ENCODE measurements at regions not wholly inside any gene's neighbourhood (a gene's known extent, or its start where the extent isn't known, plus 50 kb on each side); places are given as distances from the start of the nearest gene placed in this dataset.

DNA sequence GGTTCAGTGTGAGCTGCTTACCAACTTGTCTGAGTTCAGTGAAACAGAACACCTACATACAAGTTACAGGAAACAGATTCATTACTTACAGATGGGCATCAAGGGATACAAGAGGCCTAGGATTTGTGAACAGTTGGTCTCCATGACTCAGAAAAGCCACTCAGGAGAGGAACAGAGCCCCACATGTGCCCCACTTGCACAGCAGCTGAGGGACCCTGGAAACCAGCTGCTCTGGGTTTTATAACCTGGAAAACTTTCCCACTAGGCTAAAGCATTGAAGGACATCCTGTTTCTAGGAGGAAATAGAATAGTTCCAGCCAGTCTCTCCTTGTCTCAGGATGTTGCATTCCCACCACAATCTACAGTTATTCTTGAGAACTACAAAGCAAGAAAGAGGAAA is 530.0 kb downstream of the ZNF804A start:
- no peak overlapping the region for H3K27ac ChIP-seq
- H3K36me3 ChIP-seq, result no peaks in the 10 kb centered on the region

DNA sequence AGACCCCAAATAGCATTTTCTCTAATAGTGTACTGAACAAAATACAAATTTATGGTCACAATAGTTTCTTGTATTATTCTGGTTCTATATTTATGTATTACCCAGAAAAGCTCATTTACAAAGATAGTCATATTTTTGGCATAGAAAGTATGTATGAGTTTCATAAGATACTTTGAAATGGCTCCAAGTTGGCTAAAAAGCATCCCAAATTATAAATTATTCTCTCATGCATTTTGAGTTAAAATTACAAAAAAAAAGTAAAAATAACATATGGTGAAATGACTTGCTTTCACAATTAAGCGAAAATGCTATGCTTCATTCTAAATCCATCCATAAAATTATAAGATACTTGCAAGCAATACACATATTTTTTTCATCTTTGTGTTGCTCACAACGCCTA is 530.7 kb downstream of the ZNF804A start:
- no peaks in the 10 kb centered on the region for H3K36me3 ChIP-seq

More for the DNA sequence above, 530.0 kb downstream of the ZNF804A start:
- Histone ChIP-seq H3K9me3 (replicated peaks) (no peaks in the 10 kb centered on the region), H3K4me1 (replicated peaks) (no peaks in the 10 kb centered on the region), H3K4me3 (no peak overlapping the region), H3K27me3 (replicated peaks) (no peaks in the 10 kb centered on the region)
- no peak for DNase-seq (ENCODE audit: low read depth in 1 of 2, low spot score in 2 of 2)

DNA sequence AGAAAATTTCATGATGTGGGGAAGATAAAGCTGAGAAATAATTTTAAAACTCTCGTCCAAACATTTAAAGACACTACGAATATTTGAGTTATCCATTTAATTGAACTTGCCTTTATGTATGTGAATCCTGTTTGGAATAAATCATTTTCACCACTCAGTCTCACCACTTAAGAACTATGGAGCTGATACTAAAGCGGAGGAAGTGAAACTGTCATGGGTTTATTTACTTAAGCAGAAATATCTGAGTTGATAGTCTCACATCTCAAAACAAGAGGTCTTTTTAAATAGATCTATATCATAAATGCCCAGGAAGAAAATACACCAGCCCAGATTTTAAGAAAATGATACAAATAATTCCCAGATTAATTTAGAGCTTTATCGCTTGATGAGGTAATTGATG is 532.4 kb downstream of the ZNF804A start:
- no peaks in the 10 kb centered on the region for H3K36me3 ChIP-seq
- no peaks in the 10 kb centered on the region for H3K4me1 ChIP-seq (replicated peaks)
- H3K9me3 ChIP-seq (replicated peaks), result no peaks in the 10 kb centered on the region
- no peak for DNase-seq (ENCODE audit: low read depth in 1 of 2, low spot score in 2 of 2)
- H3K27me3 ChIP-seq (replicated peaks), result no peaks in the 10 kb centered on the region
- no peak overlapping the region for H3K4me3 ChIP-seq
- H3K27ac ChIP-seq, result no peak overlapping the region

More for the DNA sequence above, 530.7 kb downstream of the ZNF804A start:
- Histone ChIP-seq H3K4me3 (no peak overlapping the region), H3K27ac (no peak overlapping the region), H3K4me1 (replicated peaks) (no peaks in the 10 kb centered on the region), H3K9me3 (replicated peaks) (no peaks in the 10 kb centered on the region), H3K27me3 (replicated peaks) (no peaks in the 10 kb centered on the region)
- DNase-seq (ENCODE audit: low read depth in 1 of 2, low spot score in 2 of 2), result no peak

DNA sequence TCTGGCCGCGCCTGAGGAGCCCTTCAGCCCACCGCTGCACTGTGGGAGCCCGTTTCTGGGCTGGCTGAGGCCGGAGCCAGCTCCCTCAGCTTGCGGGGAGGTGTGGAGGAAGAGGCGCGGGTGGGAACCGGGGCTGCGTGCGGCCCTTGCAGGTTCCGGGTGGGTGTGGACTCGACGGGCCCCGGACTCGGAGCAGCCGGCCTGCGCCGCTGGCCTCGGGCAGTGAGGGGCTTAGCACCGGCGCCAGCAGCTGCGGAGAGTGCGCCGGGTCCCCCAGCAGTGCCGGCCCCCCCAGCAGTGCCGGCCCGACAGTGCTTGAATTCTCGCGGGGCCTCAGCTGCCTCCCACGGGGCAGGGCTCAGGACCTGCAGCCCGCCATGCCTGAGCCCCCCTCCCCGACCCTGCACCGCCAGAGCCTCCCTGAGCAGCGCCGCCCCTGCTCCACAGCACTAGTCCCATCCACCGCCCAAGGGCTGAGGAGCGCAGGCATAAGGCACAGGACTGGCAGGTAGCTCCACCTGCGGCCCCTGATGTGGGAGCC is 534.2 kb downstream of the ZNF804A start:
- H3K36me3 ChIP-seq, result no peaks in the 10 kb centered on the region
- no peak for DNase-seq (ENCODE audit: low read depth in 1 of 2, low spot score in 2 of 2)
- H3K4me3 ChIP-seq, result no peak overlapping the region
- no peaks in the 10 kb centered on the region for H3K27me3 ChIP-seq (replicated peaks)
- H3K9me3 ChIP-seq (replicated peaks), result no peaks in the 10 kb centered on the region
- no peaks in the 10 kb centered on the region for H3K4me1 ChIP-seq (replicated peaks)
- no peak overlapping the region for H3K27ac ChIP-seq

DNA sequence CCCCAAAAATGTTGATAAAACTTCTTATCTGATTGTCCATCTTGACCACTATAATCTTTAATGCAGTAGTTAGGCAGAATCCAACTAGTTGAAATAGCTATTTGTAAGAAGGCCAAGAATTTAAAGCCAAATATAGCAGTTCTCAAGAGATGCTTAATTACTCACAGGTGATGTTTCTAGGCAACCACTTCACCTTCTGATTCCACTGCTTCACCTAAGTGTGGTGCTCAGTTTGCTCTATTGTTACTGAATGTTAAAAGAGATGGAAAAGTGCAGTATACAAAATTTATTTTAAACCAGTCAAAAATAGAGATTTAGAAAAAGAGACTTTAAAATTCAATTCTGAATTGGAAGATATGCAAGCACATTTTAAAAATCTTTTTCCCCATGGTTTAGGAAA is 539.4 kb downstream of the ZNF804A start:
- H3K4me3 ChIP-seq, result no peak overlapping the region
- no peaks in the 10 kb centered on the region for H3K36me3 ChIP-seq
- H3K9me3 ChIP-seq (replicated peaks), result no peaks in the 10 kb centered on the region
- no peaks in the 10 kb centered on the region for H3K4me1 ChIP-seq (replicated peaks)
- no peak for DNase-seq (ENCODE audit: low read depth in 1 of 2, low spot score in 2 of 2)
- no peak overlapping the region for H3K27ac ChIP-seq
- no peaks in the 10 kb centered on the region for H3K27me3 ChIP-seq (replicated peaks)

DNA sequence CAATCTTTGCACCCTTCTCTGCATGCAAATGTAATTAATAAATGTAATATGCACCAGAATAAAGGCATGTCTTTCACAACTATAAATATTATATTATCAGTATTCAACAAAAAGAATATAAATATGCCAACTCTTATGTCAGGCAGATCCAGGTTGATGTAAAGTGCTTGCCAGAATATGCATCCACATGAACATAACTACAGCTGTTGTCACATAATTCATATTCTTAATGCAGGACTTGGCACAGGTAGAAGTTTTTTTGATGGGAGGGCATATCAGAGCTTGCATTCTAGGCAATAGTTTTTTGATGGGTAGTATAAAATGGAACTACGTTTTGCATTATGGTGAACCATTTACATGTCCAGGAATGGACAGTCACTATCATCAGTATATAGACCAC is 544.3 kb downstream of the ZNF804A start:
- Histone ChIP-seq H3K36me3 (no peaks in the 10 kb centered on the region), H3K27ac (no peak overlapping the region), H3K4me3 (no peak overlapping the region), H3K27me3 (replicated peaks) (no peaks in the 10 kb centered on the region), H3K9me3 (replicated peaks) (no peaks in the 10 kb centered on the region), H3K4me1 (replicated peaks) (no peaks in the 10 kb centered on the region)
- no peak for DNase-seq (ENCODE audit: low read depth in 1 of 2, low spot score in 2 of 2)

DNA sequence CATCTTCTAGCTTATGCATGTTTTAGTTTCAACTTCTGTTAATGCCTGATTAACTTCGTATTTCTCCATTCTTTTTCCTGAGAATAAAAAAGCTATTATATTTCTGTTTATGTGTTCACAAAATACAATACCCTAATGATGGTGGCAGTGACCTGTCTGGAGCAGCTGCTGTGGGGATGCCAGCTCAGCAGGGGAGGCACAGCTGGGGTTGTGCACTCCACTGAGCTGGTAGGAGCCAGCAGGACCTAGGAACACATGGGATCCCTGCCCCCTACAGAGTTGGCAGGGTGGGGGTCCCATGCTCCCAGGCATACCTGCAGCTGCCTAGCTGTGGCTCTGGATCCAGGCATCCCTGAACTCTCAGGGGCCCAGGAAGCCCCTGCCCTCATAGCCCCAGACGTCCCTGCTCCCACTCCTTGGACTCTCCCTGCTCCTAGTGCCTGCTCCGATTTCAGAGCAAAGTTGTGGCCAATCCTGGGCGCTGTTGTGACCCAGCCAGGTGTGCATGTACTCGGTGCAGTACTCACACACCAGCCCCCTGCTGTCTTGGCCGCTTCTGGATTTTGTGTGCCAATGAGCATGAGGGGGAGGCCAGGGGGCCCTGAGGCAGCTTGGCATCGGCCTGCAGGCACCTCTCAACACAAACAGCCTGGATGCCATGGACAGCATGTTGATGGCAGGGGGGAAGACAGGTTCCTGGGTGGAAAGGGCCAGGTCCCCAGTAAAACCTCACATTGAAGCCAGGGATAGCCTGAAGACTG is 546.0 kb downstream of the ZNF804A start:
- DNase-seq (ENCODE audit: low read depth in 1 of 2, low spot score in 2 of 2), result no peak
- H3K9me3 ChIP-seq (replicated peaks), result no peaks in the 10 kb centered on the region

DNA sequence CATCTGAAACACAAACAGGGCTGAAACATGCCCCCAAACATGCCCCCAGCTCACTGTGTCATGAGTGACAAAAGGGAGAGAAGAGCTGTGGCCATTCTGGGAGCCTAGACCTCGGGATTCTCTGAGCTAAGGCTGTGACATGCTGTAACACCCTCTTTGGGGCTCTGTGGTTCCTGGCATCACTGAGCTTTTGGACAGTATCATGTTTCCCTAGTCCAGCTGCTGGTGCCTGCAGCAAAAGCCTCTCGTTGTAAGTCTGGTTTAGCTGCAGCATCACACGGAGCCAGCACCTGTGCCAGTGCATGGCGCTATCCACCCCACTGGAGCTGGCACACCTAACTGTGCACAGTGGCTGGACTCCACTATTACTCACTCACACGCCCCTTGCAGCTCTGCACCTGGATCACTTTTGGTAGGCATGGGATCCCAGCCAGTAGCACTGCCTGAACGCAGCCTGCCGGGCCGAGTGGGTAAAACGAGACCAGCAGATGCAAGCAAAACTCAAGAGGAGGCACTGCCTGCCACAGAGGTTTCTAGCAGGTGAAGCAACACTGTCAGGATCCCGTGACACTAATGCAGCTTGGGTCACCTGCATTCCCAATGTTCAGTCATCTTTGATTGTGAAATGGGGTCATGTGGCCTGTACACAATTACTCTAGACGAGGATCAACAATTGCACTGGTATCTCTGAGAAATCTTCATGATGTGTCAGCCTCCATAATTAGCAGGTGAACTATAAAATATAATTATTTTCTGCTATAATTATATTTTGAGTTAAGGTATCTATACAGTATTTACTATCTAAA is 547.2 kb downstream of the ZNF804A start:
- H3K4me1 ChIP-seq (replicated peaks), result no peaks in the 10 kb centered on the region
- no peak for DNase-seq (ENCODE audit: low read depth in 1 of 2, low spot score in 2 of 2)

More for the DNA sequence above, 546.0 kb downstream of the ZNF804A start:
- Histone ChIP-seq H3K27ac (no peak overlapping the region), H3K36me3 (no peaks in the 10 kb centered on the region), H3K4me1 (replicated peaks) (no peaks in the 10 kb centered on the region), H3K27me3 (replicated peaks) (no peaks in the 10 kb centered on the region), H3K4me3 (no peak overlapping the region)

DNA sequence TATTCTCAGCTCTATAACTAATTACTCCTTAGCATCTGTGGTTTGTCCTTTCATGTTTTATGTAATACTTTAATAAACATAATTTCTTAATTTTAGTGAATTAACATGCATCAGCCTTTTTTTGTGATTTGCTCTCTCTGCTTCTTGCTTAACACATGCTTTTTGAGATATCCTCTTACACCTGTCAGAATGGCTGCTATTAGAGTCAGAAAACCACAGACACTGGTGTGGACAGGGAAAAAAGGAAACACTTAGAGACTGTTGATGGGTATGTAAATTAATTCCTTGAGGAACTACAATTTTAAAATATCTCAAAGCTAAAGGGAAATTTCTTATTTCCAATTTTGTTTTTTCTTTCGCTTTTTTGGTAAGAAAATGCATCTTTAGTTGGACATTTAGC is 549.0 kb downstream of the ZNF804A start:
- Histone ChIP-seq H3K9me3 (replicated peaks) (no peaks in the 10 kb centered on the region), H3K4me3 (no peak overlapping the region), H3K27ac (no peak overlapping the region), H3K4me1 (replicated peaks) (no peaks in the 10 kb centered on the region), H3K36me3 (no peaks in the 10 kb centered on the region), H3K27me3 (replicated peaks) (no peaks in the 10 kb centered on the region)
- DNase-seq (ENCODE audit: low read depth in 1 of 2, low spot score in 2 of 2), result no peak

More for the DNA sequence above, 547.2 kb downstream of the ZNF804A start:
- no peaks in the 10 kb centered on the region for H3K36me3 ChIP-seq
- no peak overlapping the region for H3K4me3 ChIP-seq
- H3K9me3 ChIP-seq (replicated peaks), result no peaks in the 10 kb centered on the region
- H3K27me3 ChIP-seq (replicated peaks), result no peaks in the 10 kb centered on the region
- no peak overlapping the region for H3K27ac ChIP-seq

DNA sequence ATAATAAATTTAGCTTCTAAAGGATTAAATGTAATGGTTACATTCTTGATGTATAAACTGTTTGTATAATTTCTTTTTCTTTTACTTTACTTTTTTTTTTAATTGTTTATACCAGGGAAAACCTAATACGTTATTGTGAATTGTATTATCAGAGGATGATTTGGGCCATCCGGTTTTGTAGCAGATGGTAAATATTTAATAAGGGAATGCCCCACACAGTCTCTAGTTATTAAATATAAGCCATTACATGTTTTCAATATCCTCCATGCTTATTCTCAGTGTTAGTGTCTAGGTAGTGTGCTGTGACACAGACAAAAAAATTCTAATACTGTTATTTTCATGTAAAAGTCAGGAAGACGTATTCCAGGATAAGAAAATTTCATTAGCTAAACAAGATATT is 553.9 kb downstream of the ZNF804A start:
- no peak for DNase-seq (ENCODE audit: low read depth in 1 of 2, low spot score in 2 of 2)
- no peaks in the 10 kb centered on the region for H3K4me1 ChIP-seq (replicated peaks)

DNA sequence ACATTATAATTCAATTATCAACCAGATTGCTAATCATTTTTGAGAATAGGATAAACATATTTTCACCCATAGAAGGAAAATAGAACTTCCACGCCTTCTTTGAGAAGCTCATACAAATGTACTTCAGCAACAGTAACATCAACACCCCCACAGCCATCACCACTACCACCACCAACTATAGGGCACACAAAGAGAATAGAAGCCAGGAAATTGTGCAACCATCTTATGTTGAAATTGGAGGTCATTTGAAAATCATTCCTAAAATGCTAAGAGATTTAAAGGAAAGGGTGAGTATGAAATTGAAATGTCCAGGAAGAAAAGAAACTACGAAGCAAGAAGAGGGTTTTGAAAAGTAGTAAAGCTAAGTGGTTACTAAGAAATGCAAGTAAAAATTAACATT is 563.4 kb downstream of the ZNF804A start:
- Histone ChIP-seq H3K27me3 (replicated peaks) (no peaks in the 10 kb centered on the region), H3K36me3 (no peaks in the 10 kb centered on the region), H3K27ac (no peak overlapping the region), H3K4me1 (replicated peaks) (no peaks in the 10 kb centered on the region), H3K4me3 (no peak overlapping the region), H3K9me3 (replicated peaks) (no peaks in the 10 kb centered on the region)
- DNase-seq (ENCODE audit: low read depth in 1 of 2, low spot score in 2 of 2), result no peak

More for the DNA sequence above, 553.9 kb downstream of the ZNF804A start:
- no peaks in the 10 kb centered on the region for H3K36me3 ChIP-seq
- no peak overlapping the region for H3K4me3 ChIP-seq
- H3K27me3 ChIP-seq (replicated peaks), result no peaks in the 10 kb centered on the region
- H3K27ac ChIP-seq, result no peak overlapping the region
- H3K9me3 ChIP-seq (replicated peaks), result no peaks in the 10 kb centered on the region

DNA sequence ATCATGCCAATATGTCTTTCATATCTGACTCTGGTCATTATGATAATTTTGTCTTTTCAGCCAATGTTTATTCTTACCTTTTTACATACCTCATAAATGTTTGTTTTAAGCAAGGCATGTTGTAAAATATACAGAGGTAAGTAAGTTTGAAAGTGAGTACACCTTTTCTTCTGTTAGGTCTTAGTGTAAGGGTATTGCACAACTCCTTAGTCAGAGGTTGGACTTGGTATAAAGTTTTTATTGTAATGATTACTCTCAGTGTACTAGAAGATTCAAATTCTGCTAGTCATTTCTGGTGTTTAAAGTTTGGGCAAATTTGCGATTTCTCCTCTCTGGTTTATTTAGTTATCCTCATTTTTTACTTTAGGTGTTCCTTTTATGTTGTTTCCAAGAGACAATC is 564.3 kb upstream of the FSIP2 start:
- DNase-seq (ENCODE audit: low read depth in 1 of 2, low spot score in 2 of 2), result no peak
- no peak overlapping the region for H3K4me3 ChIP-seq
- H3K4me1 ChIP-seq (replicated peaks), result no peaks in the 10 kb centered on the region
- no peaks in the 10 kb centered on the region for H3K27me3 ChIP-seq (replicated peaks)
- no peak overlapping the region for H3K27ac ChIP-seq
- H3K9me3 ChIP-seq (replicated peaks), result no peaks in the 10 kb centered on the region
- H3K36me3 ChIP-seq, result no peaks in the 10 kb centered on the region

DNA sequence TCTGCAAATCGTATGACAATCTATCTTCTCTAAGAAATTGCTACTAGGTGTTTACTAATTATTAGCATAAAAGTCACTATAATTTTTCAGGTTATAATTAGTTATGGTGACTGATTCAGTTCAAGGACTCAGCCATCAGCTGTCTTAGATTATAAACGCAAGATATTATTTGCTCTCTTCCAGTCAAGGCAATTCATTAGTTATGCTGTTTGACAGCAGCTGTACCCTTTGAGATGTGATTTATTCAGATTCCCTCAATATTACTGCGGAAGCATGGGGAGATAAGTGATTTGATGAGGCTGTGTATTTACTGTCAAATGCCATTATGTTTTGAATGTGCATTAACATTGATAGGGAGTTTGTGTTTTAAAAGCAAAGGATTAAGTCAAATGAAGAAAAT is 558.9 kb upstream of the FSIP2 start:
- no peaks in the 10 kb centered on the region for H3K36me3 ChIP-seq
- H3K27me3 ChIP-seq (replicated peaks), result no peaks in the 10 kb centered on the region
- no peak overlapping the region for H3K27ac ChIP-seq
- no peaks in the 10 kb centered on the region for H3K4me1 ChIP-seq (replicated peaks)
- no peaks in the 10 kb centered on the region for H3K9me3 ChIP-seq (replicated peaks)
- DNase-seq (ENCODE audit: low read depth in 1 of 2, low spot score in 2 of 2), result no peak
- H3K4me3 ChIP-seq, result no peak overlapping the region

DNA sequence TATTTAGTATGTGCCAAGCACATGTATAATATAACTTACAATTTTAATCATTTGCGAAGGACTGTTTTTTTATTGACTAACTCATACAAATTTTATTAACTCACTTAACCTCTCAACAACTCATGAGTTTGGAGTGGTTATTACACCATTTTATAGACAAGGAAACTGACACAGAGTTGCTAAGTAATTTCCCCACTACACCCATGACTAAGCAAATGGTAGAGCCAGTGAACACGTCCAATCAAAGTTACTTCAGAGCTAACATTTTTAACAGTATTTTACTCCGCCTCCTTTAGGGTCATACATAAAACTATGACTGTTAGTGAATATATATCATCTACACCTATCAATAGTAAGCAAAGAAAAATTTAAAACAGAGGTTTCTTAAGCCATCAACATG is 556.7 kb upstream of the FSIP2 start:
- Histone ChIP-seq H3K9me3 (replicated peaks) (no peaks in the 10 kb centered on the region), H3K4me3 (no peak overlapping the region), H3K27me3 (replicated peaks) (no peaks in the 10 kb centered on the region), H3K36me3 (no peaks in the 10 kb centered on the region), H3K4me1 (replicated peaks) (no peaks in the 10 kb centered on the region), H3K27ac (no peak overlapping the region)
- DNase-seq (ENCODE audit: low read depth in 1 of 2, low spot score in 2 of 2), result no peak

Measured in SJSA1 (cell line).